Limb (tissue), 2 donors: ENCODE measurements at regions not wholly inside any gene's neighbourhood (a gene's known extent, or its start where the extent isn't known, plus 50 kb on each side); places are given as distances from the start of the nearest gene placed in this dataset.

Source experiments
- DNase-seq, 2 donors: peaks; one replicate each; pipeline ENCODE4 v3.0.0-alpha.2; 2016; ENCODE audit errors: extremely low spot score in 2 of 2

DNA sequence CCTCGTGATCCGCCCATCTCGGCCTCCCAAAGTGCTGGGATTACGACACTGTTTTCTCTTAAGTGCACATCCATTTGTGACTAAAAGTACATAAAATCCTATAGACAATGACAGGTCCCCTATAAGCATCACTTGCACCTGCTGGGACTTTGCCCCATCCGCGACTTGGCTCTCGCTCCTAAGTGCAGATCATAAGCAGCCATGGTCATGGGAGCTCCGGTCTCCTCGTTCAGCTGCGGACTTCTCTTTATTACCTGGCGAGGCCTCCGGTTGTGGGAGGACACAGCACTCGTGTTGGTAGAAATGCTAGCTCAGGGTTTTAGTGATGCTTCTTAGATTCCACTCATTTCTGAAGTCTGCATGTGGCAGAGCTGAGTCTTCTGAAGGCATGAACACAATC is 92.7 kb upstream of the ST6GAL2 start:
- DNase-seq, result no peak

DNA sequence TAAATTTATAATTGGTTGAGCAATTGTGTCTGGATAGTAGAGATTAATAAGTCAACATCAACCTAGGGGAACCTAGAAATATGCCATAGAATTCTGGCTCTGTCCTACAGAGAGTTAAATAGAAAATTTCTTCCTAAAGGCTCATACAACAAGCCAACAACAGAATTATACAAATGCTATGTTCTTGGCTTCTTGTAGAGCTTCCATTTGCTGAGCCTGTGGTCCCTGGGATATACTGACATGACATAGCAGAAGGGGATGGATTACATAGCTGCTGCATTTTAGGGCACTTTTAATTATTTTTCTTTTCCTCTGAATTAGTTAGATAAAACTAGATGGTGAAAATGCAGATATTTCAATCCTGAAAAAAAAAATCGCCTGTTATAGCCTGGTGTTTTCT is 95.5 kb upstream of the ST6GAL2 start:
- DNase-seq, result no peak

DNA sequence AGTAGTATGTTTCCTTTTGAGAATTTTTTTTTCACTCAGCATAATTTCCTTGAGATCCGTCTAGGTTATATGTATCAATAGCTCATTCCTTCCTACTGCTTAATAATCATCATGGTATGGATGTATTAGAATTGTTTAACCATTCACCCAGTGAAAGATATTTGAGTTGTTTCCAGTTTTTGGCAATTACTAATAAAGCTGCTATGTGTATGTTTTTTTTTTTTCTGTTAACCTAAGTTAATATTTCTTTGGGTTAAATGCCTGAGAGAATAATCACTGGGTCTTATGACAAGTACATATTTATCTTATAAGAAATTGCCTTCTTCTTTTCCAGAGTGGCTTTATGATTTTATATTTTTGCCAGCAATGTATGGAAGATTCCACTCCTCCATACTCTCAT is 96.4 kb upstream of the ST6GAL2 start:
- DNase-seq, result no peak

DNA sequence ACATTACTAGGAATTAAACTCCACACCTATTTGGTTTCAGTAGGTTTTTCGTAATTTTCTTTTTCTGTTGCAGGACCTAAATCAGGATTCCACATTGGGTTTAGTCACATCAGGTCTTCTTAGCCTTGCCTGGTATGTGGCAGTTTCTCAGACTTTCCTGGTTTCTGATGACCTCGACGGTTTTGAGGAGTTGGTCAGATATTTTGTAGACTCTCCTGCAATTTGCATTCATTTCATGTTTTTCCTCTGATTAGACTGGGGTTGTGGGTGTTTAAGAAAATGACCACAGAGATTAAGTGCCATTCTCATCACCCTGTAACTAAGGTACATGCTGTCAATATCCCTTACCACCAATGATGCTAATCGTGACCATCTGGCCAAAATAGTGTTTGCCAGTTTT is 97.3 kb upstream of the ST6GAL2 start:
- no peak for DNase-seq

DNA sequence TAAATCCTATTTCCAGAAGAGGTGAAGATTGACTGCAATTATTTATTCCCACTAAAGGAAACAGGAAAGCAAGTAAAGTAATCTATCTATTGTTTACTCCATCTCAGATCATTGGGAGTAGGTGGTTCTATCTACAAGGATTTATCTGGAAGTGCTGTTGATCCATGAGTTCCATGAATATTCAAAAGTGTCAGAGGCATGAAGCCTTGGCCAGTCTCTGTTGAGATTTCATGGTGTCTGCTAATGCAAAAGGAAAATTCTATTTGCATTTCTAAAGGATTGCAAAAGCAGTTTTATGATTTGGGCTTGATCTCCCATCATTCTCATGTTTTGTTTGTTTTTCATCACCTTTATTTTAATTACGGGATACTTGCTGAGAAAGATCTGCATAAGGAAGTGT is 102.4 kb upstream of the ST6GAL2 start:
- DNase-seq, result no peak

DNA sequence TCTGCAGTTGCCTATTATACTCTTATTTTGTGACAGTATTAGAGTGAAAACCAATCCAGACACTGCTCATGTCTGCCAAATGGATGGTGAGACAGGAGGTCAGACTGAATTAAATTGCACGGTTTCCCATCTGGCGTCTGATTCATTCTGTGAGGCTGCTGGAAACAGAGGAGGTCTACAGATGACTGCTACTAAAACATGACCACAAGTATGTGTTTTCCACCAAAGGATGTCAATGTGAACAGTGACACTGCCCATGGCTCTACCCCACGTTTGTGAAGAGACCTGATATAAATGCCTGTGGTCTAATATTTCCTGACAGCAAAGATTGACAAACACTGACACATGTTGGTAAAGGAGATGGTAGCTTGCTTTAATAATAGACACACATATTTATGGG is 104.3 kb upstream of the ST6GAL2 start:
- no peak for DNase-seq

DNA sequence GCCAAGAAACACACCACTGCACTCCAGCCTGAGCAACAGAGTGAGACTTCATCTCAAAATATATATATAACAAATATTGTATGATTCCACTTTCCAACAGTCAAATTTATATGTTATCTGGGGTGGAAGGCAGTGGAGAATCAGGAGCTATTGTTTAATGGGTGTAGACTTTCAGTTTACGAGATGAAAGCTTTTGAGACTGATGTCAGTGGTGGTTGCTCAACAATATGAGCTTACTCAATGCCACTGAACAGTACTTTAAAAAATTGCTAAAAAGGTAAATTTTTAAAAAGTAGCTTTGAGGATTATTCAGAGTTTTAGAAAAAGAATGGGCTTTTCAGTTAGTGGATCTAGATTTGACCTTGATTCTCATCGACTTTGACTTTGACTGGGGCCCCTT is 105.9 kb upstream of the ST6GAL2 start:
- DNase-seq, result no peak

DNA sequence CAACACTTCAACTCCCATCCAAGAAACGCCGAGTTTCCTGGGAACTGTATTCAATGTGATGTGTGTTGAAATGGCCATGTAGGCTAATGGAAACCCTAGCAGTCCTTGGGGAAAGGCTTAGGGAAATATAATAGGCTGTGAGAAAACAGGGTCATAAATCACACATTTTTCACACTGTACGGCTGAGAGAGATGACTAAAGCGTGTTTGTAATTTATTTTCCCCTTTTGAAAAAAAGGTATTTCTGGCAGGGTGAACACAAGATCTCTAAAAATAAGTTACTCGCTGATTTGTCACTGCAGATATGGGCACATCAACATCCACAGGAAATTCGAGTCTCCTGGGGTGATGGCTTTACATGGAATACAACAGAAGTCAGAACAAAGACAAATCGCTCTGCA is 109.6 kb upstream of the ST6GAL2 start:
- DNase-seq, result no peak

DNA sequence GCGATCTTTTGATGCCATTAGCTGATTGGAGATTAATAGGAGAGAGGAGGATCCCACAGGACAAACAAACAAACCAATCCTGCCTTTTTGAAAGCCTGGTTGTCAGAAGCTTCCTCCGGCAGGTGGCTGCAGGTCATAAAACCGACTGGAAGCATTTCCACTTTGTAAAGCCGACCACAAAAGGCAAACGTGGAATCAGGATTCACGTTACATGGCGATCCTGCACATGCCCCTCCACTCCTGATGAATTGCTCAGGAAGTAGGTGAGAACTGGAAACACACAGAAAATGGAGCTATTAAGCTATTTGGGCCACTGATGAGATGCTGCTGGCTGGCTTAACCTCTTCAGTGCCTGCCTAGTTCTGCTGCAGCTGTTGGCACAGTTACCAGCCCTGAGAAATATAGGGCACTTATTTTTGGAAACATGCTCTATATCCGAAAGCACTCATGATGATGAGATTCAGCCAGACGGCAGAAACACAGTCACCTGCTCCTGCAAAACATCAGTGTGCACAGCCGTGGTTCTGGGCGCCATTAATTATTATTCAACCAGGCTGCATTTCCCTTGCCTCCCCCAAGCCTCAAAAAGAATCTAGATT is 110.3 kb upstream of the ST6GAL2 start:
- peak in 1 of 2 donors; percentile 35 for DNase-seq

DNA sequence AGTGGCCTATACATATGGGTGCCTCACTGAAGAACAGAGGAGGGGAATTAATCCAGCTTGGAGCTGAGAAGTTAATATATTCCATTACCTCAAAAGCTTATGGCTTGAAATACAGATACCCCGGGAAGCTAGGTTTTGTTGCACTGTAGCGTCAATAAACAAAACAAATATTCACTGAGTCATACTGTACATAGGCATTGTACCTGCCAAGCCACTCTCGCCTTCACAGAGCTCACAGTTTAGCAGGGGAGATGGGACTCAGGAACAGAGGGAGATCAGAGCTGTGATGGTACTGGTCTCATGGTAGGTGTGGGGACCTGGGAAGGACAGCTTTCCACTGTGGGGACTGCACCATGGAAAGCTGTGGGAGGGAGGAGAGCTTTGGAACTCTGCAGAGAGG is 111.2 kb upstream of the ST6GAL2 start:
- DNase-seq, result no peak

DNA sequence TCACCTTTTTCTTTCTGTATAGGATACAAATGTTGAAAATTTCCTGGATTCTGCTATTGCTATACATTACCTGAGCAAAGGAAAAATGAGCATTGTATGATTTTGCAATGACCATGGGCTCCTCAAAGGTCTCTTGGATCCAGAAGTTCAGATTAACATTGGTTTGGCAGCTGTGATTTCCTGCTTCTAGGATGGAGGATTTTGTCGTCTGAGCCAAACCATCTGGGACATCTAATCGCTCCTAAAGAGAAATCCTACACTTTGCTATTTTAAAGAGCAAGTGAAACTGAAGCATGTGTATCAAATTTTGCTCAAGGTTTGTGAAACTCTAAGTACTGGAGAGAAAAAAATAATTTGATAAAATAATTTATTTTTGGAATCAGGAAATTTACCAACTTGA is 115.1 kb upstream of the ST6GAL2 start:
- DNase-seq, result no peak

DNA sequence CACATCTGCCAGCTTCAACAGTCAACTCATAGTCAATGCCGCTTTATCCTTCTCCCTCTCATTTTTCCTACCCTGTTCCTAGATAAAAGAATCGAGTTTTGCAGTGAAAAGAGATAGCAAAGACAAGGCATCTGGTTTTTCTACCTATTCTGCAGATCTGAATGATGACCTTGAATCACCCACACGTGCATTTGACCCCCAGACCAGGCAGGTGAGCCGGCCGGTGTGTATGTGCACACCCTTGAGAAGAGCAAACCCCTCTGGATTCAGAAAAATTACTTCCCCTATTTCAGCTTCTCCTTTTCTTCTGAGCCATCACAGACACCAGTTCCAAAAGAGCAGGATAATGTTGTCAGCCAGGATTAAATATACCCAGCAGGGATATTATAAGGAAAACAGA is 115.6 kb upstream of the ST6GAL2 start:
- no peak for DNase-seq

DNA sequence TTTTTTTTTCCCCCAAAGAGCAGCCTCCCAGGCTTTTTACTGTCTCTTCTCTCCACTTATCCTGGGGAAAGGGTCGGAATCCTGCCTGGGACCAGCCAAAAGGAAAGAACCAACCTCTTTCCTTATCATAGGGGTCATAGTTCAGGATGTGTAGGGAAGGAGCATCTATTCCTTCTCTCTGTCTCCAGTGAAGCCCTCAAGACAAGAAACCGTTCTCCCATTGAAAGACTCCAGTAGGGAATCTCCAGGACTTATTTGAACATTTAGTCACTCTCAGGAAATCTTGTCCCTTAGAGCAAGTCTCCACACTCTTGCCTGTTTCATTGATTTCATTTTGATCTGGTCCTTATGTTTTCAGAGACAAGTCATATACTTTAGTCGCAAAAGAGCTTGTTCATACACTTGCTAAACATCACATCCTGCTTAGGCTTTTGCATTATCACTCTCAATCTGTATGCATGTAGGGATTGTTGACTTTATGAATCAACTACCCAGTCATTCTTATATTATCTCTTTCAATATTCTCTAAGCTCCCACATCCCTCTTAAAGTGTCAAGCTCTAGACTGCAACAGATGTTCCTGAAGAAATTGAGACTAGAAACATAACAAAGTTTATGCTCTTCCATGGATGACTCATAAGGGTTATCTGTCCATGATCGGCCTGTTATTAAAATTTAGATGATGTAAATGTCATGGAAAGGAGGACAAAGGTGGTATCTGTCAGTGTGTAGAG is 116.2 kb upstream of the ST6GAL2 start:
- DNase-seq, result no peak

DNA sequence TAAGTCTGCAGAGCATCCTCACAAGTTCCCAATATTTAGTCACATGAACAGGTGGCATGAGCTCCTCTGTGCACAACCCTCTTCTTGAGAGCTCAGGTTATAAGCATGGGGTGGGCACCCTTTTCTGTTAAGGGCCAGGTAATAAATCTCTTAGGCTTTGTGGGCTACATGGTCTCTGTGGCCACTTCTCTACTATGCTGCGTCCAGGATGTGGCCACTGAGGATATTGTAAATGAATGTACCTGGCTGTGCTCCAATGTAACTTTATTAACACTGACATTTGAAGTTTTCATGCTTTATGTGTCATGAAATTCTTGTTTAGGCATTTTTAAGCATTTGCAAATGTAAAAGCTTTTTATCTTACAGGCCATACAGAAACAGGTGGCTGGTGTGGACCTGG is 116.8 kb upstream of the ST6GAL2 start:
- no peak for DNase-seq

DNA sequence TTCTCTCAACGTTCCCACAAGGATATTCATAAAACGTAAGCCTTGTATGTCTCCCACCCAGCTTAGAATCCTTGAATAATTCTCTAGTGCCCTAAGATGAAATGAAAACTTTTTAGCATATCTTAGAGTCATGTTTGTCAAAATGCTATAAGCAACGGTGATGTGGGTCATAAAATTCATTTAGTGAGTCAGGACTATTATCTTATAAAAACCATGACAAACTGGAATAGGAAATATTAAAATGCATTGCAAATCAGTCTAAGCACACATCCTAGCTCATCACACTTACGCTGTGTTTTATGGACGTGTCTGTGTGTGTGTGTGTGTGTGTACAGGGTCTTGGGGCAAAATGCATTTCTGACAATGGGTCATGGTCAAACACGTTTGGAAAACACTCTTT is 119.9 kb upstream of the ST6GAL2 start:
- DNase-seq, result no peak

DNA sequence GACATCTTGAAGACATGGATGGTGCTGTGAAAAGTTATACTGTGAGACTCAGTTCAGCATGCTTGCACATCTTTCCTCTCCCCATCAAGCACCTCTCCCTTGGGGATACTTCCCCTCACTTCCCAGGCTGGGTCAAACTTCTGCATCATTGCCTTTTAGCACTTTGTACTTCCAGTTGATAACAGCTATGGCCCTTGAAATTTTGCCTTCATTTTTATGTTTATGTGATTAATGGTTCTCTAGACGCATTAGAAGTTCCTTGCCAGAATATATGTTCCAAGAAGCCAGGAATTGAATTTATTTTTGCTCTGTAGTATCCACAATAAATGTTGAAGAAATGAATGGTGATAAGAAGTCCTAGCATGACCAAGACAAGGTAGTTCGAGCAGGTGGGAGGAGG is 120.9 kb upstream of the ST6GAL2 start:
- no peak for DNase-seq

DNA sequence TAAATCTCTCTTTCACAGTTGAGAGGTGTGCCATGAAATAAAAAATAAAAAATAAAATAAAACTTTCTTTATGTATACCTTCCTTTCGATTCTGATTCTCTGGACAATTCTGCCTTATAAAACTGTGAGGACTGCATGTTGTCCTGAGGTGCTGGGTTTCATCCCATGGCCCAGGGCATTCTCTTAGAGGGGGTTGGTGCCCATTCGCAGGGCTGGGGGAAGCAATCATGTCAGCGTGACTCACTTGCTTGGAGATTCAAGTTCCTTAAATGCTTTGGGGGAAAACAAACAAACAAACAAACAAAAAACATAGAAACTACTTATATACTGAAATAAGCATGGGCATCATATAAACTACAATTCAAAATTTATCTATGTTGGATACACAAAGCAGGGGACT is 122.0 kb upstream of the ST6GAL2 start:
- DNase-seq, result no peak

DNA sequence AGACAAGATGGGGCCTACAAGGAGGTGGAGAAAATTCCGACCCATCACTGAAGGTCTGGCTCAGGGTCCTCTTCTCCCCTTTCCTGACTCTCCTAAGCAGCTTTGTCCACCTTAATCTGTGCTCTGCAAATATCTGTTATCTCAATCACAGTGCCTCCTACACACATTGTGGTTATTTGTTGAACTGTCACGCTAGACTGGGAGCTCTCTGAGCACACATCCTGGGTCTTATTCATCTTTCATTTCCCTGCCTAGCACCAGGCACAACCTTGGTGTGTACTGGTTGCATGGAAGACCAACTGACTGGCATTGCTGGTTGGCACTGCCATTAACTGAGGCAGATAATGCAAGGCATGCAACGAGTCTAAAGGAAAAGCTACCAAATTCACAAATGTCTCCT is 122.9 kb upstream of the ST6GAL2 start:
- no peak for DNase-seq

DNA sequence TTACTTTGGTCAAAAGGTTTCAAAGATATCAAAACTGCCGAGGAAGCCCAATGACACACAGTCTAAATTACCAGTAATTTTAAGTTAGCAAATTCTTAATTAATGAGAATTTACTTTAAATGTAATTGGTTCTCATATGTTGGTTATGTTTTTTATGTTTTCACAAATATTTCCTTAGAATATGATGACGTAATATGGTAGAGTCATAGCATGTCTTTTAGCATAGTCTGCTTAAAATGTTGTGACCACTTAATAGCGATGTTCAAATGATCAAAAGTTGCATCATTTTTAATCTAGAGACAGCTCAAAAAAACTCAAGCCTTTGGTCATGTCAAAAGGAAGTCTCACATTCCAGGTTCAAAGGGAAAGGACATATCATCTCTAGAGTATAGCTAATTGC is 123.3 kb upstream of the ST6GAL2 start:
- no peak for DNase-seq

DNA sequence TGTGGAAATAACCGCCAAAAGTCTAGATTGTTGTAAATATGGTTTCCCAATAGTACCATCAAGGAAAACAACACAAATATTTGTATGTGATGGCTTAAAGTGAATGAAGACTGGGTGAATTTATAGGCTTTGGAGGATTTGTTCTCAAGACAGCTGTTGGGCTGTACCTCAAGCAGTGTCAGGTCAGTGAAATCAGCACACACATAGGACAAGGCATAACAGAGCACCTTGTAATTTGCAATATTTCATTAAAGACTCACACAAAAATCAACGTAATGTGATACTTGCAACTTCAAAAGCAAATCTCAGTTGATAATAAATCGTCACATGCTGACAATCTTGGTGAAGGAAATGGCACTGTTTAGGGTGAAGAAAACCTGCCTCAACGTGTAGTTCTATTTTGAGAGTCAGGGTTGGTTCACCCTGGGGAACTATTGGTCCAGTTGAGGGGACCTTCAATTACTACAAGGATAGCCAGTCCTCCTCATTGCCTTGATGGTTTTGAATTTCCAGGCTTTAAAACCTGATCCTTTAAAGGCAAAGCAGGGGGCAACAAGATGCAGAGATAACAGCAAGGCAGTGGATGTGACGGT is 126.8 kb upstream of the ST6GAL2 start:
- DNase-seq, result no peak

DNA sequence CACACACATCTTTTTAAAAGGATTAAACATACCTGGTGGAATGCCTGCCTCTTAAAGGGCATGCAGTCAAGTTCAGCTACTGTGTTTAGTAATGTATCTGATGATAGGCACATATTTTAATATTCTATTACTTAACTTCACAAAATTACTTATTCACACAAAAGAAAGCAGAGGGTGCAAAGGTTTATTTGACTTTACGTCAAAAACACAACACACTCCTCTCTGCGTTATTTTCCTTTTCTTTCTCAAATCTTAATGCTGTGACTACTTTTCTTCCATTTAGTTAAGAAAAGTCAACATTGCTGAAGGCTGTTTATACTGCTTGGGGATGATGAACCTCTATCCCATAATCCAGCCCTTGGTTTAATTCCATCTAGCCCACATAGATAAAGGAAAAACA is 127.9 kb upstream of the ST6GAL2 start:
- no peak for DNase-seq

DNA sequence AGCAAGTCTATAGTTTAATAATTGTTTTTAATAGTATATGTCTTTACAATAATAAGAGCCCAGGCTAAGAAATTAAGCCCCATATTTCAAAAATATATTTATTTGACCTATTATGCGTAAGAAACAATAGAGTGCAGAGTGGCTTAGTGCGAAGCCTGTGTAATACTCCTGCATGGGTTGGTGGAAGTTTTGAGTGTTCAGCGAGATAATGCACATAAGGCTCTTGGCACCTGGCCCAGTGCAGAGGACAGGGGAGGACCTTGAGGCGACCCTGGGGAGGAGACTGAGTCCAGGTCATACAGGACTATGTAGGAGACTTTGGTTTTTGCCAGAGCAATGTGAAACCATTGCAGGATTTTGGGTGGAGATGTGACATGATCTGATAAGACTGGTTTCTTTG is 132.4 kb upstream of the ST6GAL2 start:
- no peak for DNase-seq

DNA sequence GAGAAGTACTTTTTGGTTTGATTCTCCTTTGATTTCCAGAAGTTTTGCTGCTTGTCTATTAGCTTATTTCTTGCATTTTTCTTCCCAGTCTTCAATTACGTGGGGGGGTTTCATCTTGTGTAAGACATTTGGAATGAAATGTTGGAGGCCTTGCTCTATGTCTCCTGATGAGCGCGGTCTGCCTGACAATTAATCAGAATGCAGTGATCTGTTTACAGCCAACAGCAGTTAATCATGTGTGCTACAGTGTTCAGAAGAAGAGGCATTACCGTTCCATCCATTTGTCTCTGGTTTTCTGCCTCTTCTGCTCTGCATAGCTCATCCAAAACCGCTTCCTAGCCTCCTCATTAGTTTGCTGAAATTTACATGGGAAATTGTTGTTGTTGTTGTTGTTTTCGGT is 134.4 kb upstream of the ST6GAL2 start:
- DNase-seq, result no peak
